Lower lobe of right lung (tissue), 2 donors: ENCODE measurements at regions not wholly inside any gene's neighbourhood (a gene's known extent, or its start where the extent isn't known, plus 50 kb on each side); places are given as distances from the start of the nearest gene placed in this dataset.
"Not testable (repeated sequence)": the region's sequence is repeated elsewhere in the genome, so short reads cannot be mapped to it uniquely, and the experiment has no call there.

Experiments
- ATAC-seq, 2 donors: fragments of 200-7000 bp; cut with Tn5 transposase; one replicate each; pipeline ENCODE4 v1.9.1; 2020 to 2022; ENCODE audit warnings: mild to moderate bottlenecking in 2 of 2, moderate library complexity in 2 of 2
- DNase-seq: peaks from one replicate; pipeline ENCODE4 v3.0.0-alpha.2; 2020
- H3K27ac ChIP-seq: fragments of 200-600 bp; one replicate; pipeline ENCODE4 v1.8.0; 2022
- H3K27me3 ChIP-seq: fragments of 200-600 bp; one replicate; pipeline ENCODE4 v1.8.0; 2022; ENCODE audit warnings: low read depth
- H3K36me3 ChIP-seq: fragments of 200-600 bp; one replicate; pipeline ENCODE4 v1.8.0; 2022; ENCODE audit warnings: mild to moderate bottlenecking
- H3K4me1 ChIP-seq: fragments of 200-600 bp; one replicate; pipeline ENCODE4 v1.8.0; 2022
- H3K4me3 ChIP-seq: fragments of 200-600 bp; one replicate; pipeline ENCODE4 v1.8.0; 2022; ENCODE audit warnings: mild to moderate bottlenecking
- H3K9me3 ChIP-seq: fragments of 200-600 bp; one replicate; pipeline ENCODE4 v1.8.0; 2022
- CTCF ChIP-seq: fragments of 200-600 bp; IDR thresholded peaks from one replicate; pipeline ENCODE4 v1.8.0; 2022; ENCODE audit warnings: antibody characterized with exemption, mild to moderate bottlenecking
- intact Hi-C: fragments of 100-400 bp; cut with DNase I; formaldehyde crosslinking; loops from one replicate; pipeline ENCODE4 v1.11.0; 2022
- donor health status: DM: no; HTN: yes; CAD: no; lungs with severe emphysema.

GRCh38 chr5:176747670-176748072 lies 62.7 kb upstream of the UNC5A start:
- H3K9me3 ChIP-seq = no peaks in the 10 kb centered on the region
- ATAC-seq (no peak), DNase-seq (no peak)
- H3K4me1 ChIP-seq = peaks cover 7% of the 10 kb centered on the region
- peaks cover 84% of the 10 kb centered on the region for H3K27me3 ChIP-seq
- no peak overlapping the region for H3K27ac ChIP-seq
- no peaks in the 10 kb centered on the region for H3K36me3 ChIP-seq
- intact Hi-C loops = no loop called here
- H3K4me3 ChIP-seq = no peak overlapping the region
- TF ChIP-seq CTCF = no peak

- ATAC-seq = no peak
- Histone ChIP-seq H3K4me3 (no peak overlapping the region), H3K9me3 (no peaks in the 10 kb centered on the region), H3K4me1 (peaks cover 4% of the 10 kb centered on the region), H3K36me3 (no peaks in the 10 kb centered on the region), H3K27ac (no peak overlapping the region), H3K27me3 (peaks cover 77% of the 10 kb centered on the region)
- DNase-seq = no peak
- TF ChIP-seq CTCF = no peak
- intact Hi-C loops = no loop called here
Measured at GRCh38 chr5:176748073-176748966, 62.0 kb upstream of the UNC5A start.

GRCh38 chr5:176748967-176749935 lies 61.1 kb upstream of the UNC5A start:
- intact Hi-C loops = no loop called here
- no peak for DNase-seq
- H3K4me1 ChIP-seq = no peaks in the 10 kb centered on the region
- H3K4me3 ChIP-seq = no peak overlapping the region
- no peak for TF ChIP-seq CTCF
- peaks cover 68% of the 10 kb centered on the region for H3K27me3 ChIP-seq
- H3K27ac ChIP-seq = no peak overlapping the region
- H3K9me3 ChIP-seq = no peaks in the 10 kb centered on the region
- ATAC-seq = no peak
- no peaks in the 10 kb centered on the region for H3K36me3 ChIP-seq

- Histone ChIP-seq H3K9me3 (no peaks in the 10 kb centered on the region), H3K4me3 (no peak overlapping the region), H3K27me3 (peaks cover 59% of the 10 kb centered on the region), H3K36me3 (no peaks in the 10 kb centered on the region), H3K27ac (no peak overlapping the region), H3K4me1 (no peaks in the 10 kb centered on the region)
- TF ChIP-seq CTCF = no peak
- intact Hi-C loops = no loop called here
- DNase-seq = no peak
- ATAC-seq = no peak
Measured at GRCh38 chr5:176750144-176750543, 60.2 kb upstream of the UNC5A start.

GRCh38 chr5:176754376-176754973 lies 55.9 kb upstream of the UNC5A start:
- Histone ChIP-seq H3K27ac (no peak overlapping the region), H3K9me3 (no peaks in the 10 kb centered on the region), H3K36me3 (no peaks in the 10 kb centered on the region), H3K4me3 (no peak overlapping the region), H3K4me1 (no peaks in the 10 kb centered on the region), H3K27me3 (peaks cover 21% of the 10 kb centered on the region)
- intact Hi-C loops = no loop called here
- DNase-seq (no peak), ATAC-seq (no peak)
- no peak for TF ChIP-seq CTCF

- H3K4me1 ChIP-seq, H3K27ac ChIP-seq, ATAC-seq, H3K4me3 ChIP-seq, H3K36me3 ChIP-seq, H3K9me3 ChIP-seq, DNase-seq, intact Hi-C loops: not testable (repeated sequence)
- peaks cover 12% of the 10 kb centered on the region for H3K27me3 ChIP-seq
Measured at GRCh38 chr5:176755593-176755992, 54.8 kb upstream of the UNC5A start.

- H3K27me3 ChIP-seq, H3K36me3 ChIP-seq, H3K9me3 ChIP-seq, H3K4me3 ChIP-seq, ATAC-seq, H3K4me1 ChIP-seq, intact Hi-C loops, H3K27ac ChIP-seq, DNase-seq: not testable (repeated sequence)
Measured at GRCh38 chr5:176757569-176757968, 52.8 kb upstream of the UNC5A start.
